GM21528 (cell line): ENCODE measurements at regions not wholly inside any gene's neighbourhood (a gene's known extent, or its start where the extent isn't known, plus 50 kb on each side); places are given as distances from the start of the nearest gene placed in this dataset.

Experiments
- ATAC-seq: cut with Tn5 transposase; IDR thresholded peaks from one replicate; pipeline ENCODE4 v1.9.1; 2021; ENCODE audit warnings: mild to moderate bottlenecking, moderate library complexity; ENCODE audit not compliant: unreplicated experiment, low FRiP score

DNA sequence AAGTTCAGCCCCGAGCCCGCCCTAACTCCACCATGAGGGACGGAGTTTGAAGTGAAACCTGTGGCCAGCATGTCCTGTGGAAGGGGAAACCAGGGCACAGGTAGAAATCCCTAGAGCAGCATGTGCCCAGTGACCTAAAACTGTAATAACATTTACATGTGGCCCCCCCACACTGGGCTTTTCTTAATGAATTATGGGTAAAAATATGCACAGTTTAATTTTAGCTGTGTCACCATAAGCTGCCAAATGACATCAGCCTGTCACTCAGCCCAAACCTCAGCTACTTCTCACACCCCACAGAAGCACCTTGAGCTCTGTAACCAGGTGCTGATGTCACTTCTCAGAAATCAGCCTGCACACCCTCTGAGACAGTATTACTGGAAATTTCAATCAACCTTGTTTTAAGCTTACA, 50.0 kb upstream of the SLC19A1 start:
- ATAC-seq, result peak; percentile 39

DNA sequence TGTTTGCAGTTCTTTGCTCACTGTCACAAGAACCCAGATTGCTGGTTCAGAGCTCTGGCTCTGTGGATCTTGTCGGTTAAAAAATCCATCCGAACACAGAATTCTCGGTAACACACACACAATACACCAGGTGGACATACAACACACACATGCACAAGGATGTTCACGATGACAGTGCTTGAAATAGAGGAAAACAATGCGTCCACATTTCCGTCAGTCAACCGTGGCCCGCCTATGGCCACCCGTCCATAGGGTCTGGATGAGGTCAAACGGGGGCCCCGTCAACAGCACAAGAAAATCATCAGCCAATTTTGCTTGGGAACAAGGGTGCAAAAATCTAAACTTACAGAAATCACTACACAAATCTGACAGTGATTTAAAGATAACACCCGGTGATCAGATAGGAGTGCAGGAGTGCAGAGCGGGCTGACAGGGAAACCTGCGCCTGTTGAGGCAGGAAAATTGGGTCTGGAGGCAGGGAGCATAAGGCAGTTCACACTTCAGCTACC, 50.4 kb upstream of the SLC19A1 start:
- ATAC-seq, result no peak

- ATAC-seq, result no peak
Observed at GRCh38 chr21:45593162-45594022, 50.1 kb upstream of the PCBP3 start.
